Activated naive CD8-positive, alpha-beta T cell treated with anti-CD3 and anti-CD28 coated beads, Interleukin-2, amount 10 ng/mL, durations not matched to agents 7 days and 5 days (primary cell): ENCODE measurements at regions not wholly inside any gene's neighbourhood (a gene's known extent, or its start where the extent isn't known, plus 50 kb on each side); places are given as distances from the start of the nearest gene placed in this dataset.

ENCODE experiments used
- ATAC-seq: fragments of 150-1000 bp; cut with Tn5 transposase; one replicate; pipeline ENCODE4 v1.10.0; 2021; ENCODE audit warnings: low read depth, moderate library complexity
- POLR2A ChIA-PET: fragments of 350-600 bp; sonication (Branson Sonifier 250); formaldehyde crosslinking; loops from one replicate; lab custom pipeline; 2021; ENCODE audit warnings: antibody characterized with exemption; lab: Charles Lee
- DNase-seq: peaks from one replicate; pipeline ENCODE4 v3.0.0; 2021
- H3K27ac Mint-ChIP-seq: one replicate; pipeline ENCODE4 v1.8.0; 2022; ENCODE audit warnings: mild to moderate bottlenecking, mixed read lengths
- H3K27me3 Mint-ChIP-seq: one replicate; pipeline ENCODE4 v1.8.0; 2022; ENCODE audit warnings: mild to moderate bottlenecking, moderate library complexity, mixed read lengths
- H3K36me3 Mint-ChIP-seq: one replicate; pipeline ENCODE4 v1.8.0; 2021; ENCODE audit warnings: mild to moderate bottlenecking, mixed read lengths
- H3K4me1 Mint-ChIP-seq: one replicate; pipeline ENCODE4 v1.8.0; 2021; ENCODE audit warnings: mixed read lengths
- H3K4me3 Mint-ChIP-seq: one replicate; pipeline ENCODE4 v1.8.0; 2022; ENCODE audit warnings: mild to moderate bottlenecking, moderate library complexity, mixed read lengths
- H3K9me3 Mint-ChIP-seq: one replicate; pipeline ENCODE4 v1.8.0; 2021; ENCODE audit warnings: mixed read lengths

- POLR2A ChIA-PET = no interaction called here
- Mint-ChIP-seq H3K27ac (no peak overlapping the region), H3K36me3 (no peaks in the 10 kb centered on the region), H3K27me3 (peaks cover 29% of the 10 kb centered on the region), H3K4me3 (no peak overlapping the region), H3K4me1 (no peaks in the 10 kb centered on the region), H3K9me3 (no peaks in the 10 kb centered on the region)
- no peak for ATAC-seq
- no peak for DNase-seq
Observed at GRCh38 chr13:31027136-31027535, 94.7 kb downstream of the TEX26 start.
